Left lung (tissue), 4 donors: ENCODE measurements at regions not wholly inside any gene's neighbourhood (a gene's known extent, or its start where the extent isn't known, plus 50 kb on each side); places are given as distances from the start of the nearest gene placed in this dataset.
"Not testable (repeated sequence)": the region's sequence is repeated elsewhere in the genome, so short reads cannot be mapped to it uniquely, and the experiment has no call there.

Experiments
- ATAC-seq: fragments of 200-7000 bp; cut with Tn5 transposase; one replicate; pipeline ENCODE4 v1.9.1; 2020; ENCODE audit warnings: moderate library complexity
- DNase-seq, 4 donors: peaks; one replicate each; pipeline ENCODE4 v3.0.0-alpha.2; 2013 to 2020
- H3K27ac ChIP-seq, 2 donors: fragments of 200-600 bp; sonication (generic) in 1 of 2; one replicate each; pipeline versions ENCODE4 v1.5.0 to v1.8.0; 2020 to 2021
- H3K27me3 ChIP-seq, 2 donors: fragments of 200-600 bp; sonication (generic) in 1 of 2; one replicate each; pipeline versions ENCODE4 v1.5.0 to v1.8.0; 2020 to 2021
- H3K36me3 ChIP-seq, 2 donors: fragments of 200-600 bp; sonication (generic) in 1 of 2; one replicate each; pipeline versions ENCODE4 v1.5.0 to v1.8.0; 2020 to 2021
- H3K4me1 ChIP-seq, 2 donors: fragments of 200-600 bp; one replicate each; pipeline ENCODE4 v1.8.0; 2021
- H3K4me3 ChIP-seq, 2 donors: fragments of 200-600 bp; sonication (generic) in 1 of 2; one replicate each; pipeline versions ENCODE4 v1.5.0 to v1.8.0; 2020 to 2021; ENCODE audit warnings: mild to moderate bottlenecking in 1 of 2
- H3K9me3 ChIP-seq, 2 donors: fragments of 200-600 bp; sonication (generic) in 1 of 2; one replicate each; pipeline versions ENCODE4 v1.5.0 to v1.8.0; 2020 to 2021
- CTCF ChIP-seq, 2 donors: fragments of 200-600 bp; sonication (generic) in 1 of 2; IDR thresholded peaks; one replicate each; pipeline versions ENCODE4 v1.5.0 to v1.8.0; 2021; ENCODE audit warnings: antibody characterized with exemption in 2 of 2
- intact Hi-C, 2 donors: fragments of 100-400 bp; cut with DNase I; formaldehyde crosslinking; loops; one replicate each; pipeline versions ENCODE4 v1.11.2 to v1.14.2; 2022
- donor health status: DM: no; HTN: yes; CAD: no.
- donor health status: DM: no; HTN: no; CAD: no.

GRCh38 chr9:66152406-66152805 lies 415.5 kb downstream of the FOXD4L4 start:
- H3K4me1 ChIP-seq, ATAC-seq, H3K27ac ChIP-seq, H3K4me3 ChIP-seq, H3K9me3 ChIP-seq, H3K36me3 ChIP-seq, DNase-seq, intact Hi-C loops: not testable (repeated sequence)
- peaks cover 3 to 14% of the 10 kb centered on the region in 2 donors for H3K27me3 ChIP-seq

- H3K27ac ChIP-seq, intact Hi-C loops, H3K36me3 ChIP-seq, H3K9me3 ChIP-seq, H3K4me1 ChIP-seq: not testable (repeated sequence)
- DNase-seq (peak in 3 of 4 donors; percentile 5 to 79 (median 41)), ATAC-seq (peak; percentile 100)
- Histone ChIP-seq H3K27me3 (peaks cover 3 to 14% of the 10 kb centered on the region in 2 donors), H3K4me3 (peak overlapping the region; percentile 11 to 24)
- peak; percentile 19 to 20 for TF ChIP-seq CTCF (IDR thresholded peaks at IDR 0.05)
Measured at GRCh38 chr9:66153021-66153725, 416.2 kb downstream of the FOXD4L4 start.

- H3K27me3 ChIP-seq: peaks cover 3 to 14% of the 10 kb centered on the region in 2 donors
- H3K4me3 ChIP-seq: peak overlapping the region in 1 of 2 donors; percentile 30
- H3K4me1 ChIP-seq, H3K36me3 ChIP-seq, intact Hi-C loops, H3K9me3 ChIP-seq, H3K27ac ChIP-seq, ATAC-seq: not testable (repeated sequence)
- peak in 1 of 4 donors; percentile 35 for DNase-seq
Measured at GRCh38 chr9:66153971-66154691, 417.2 kb downstream of the FOXD4L4 start.

- H3K36me3 ChIP-seq, DNase-seq, intact Hi-C loops, H3K4me1 ChIP-seq, ATAC-seq, H3K4me3 ChIP-seq, H3K27me3 ChIP-seq, H3K9me3 ChIP-seq, H3K27ac ChIP-seq: not testable (repeated sequence)
Measured at GRCh38 chr9:66182316-66182715, 445.4 kb downstream of the FOXD4L4 start.

- H3K4me3 ChIP-seq, H3K27me3 ChIP-seq, ATAC-seq, H3K4me1 ChIP-seq, H3K27ac ChIP-seq, H3K9me3 ChIP-seq, intact Hi-C loops, DNase-seq, H3K36me3 ChIP-seq: not testable (repeated sequence)
Measured at GRCh38 chr9:66183648-66184047, 446.7 kb downstream of the FOXD4L4 start.

- H3K27me3 ChIP-seq, H3K4me3 ChIP-seq, intact Hi-C loops, H3K4me1 ChIP-seq, H3K36me3 ChIP-seq, H3K9me3 ChIP-seq, H3K27ac ChIP-seq, DNase-seq, ATAC-seq: not testable (repeated sequence)
Measured at GRCh38 chr9:66197199-66197598, 460.3 kb downstream of the FOXD4L4 start.

- H3K27me3 ChIP-seq, H3K36me3 ChIP-seq, intact Hi-C loops, H3K4me3 ChIP-seq, H3K4me1 ChIP-seq, H3K27ac ChIP-seq, H3K9me3 ChIP-seq: not testable (repeated sequence)
- DNase-seq: peak in 2 of 4 donors; percentile 1 to 51
- peak; percentile 24 for ATAC-seq
Measured at GRCh38 chr9:66198421-66198820, 461.5 kb downstream of the FOXD4L4 start.

- H3K4me3 ChIP-seq, H3K27me3 ChIP-seq, H3K4me1 ChIP-seq, H3K36me3 ChIP-seq, DNase-seq, H3K9me3 ChIP-seq, H3K27ac ChIP-seq, intact Hi-C loops: not testable (repeated sequence)
- peak; percentile 60 for ATAC-seq
Measured at GRCh38 chr9:66206617-66207016, 469.7 kb downstream of the FOXD4L4 start.

- H3K27me3 ChIP-seq, ATAC-seq, DNase-seq, H3K4me3 ChIP-seq, H3K36me3 ChIP-seq, intact Hi-C loops, H3K4me1 ChIP-seq, H3K9me3 ChIP-seq, H3K27ac ChIP-seq: not testable (repeated sequence)
Measured at GRCh38 chr9:66207914-66208313, 471.0 kb downstream of the FOXD4L4 start.

- intact Hi-C loops, DNase-seq, ATAC-seq: not testable (repeated sequence)
Measured at GRCh38 chr9:66244763-66245162, 507.8 kb downstream of the FOXD4L4 start.

GRCh38 chr9:66245481-66245880 lies 508.5 kb downstream of the FOXD4L4 start:
- H3K27ac ChIP-seq, intact Hi-C loops, H3K9me3 ChIP-seq, DNase-seq, H3K4me3 ChIP-seq, H3K36me3 ChIP-seq, H3K27me3 ChIP-seq, ATAC-seq, H3K4me1 ChIP-seq: not testable (repeated sequence)

More at GRCh38 chr9:66244763-66245162, 507.8 kb downstream of the FOXD4L4 start:
- H3K27ac ChIP-seq, H3K27me3 ChIP-seq, H3K36me3 ChIP-seq, H3K4me3 ChIP-seq, H3K9me3 ChIP-seq, H3K4me1 ChIP-seq: not testable (repeated sequence)

- H3K27ac ChIP-seq, H3K36me3 ChIP-seq, H3K4me3 ChIP-seq, intact Hi-C loops, H3K27me3 ChIP-seq, H3K4me1 ChIP-seq, ATAC-seq, H3K9me3 ChIP-seq: not testable (repeated sequence)
- DNase-seq: peak in 1 of 4 donors; percentile 5
Measured at GRCh38 chr9:66257581-66257980, 520.6 kb downstream of the FOXD4L4 start.
